Trophoblast cell (in vitro differentiated cells and primary cell): ENCODE measurements at regions not wholly inside any gene's neighbourhood (a gene's known extent, or its start where the extent isn't known, plus 50 kb on each side); places are given as distances from the start of the nearest gene placed in this dataset.

Experiments
- DNase-seq, 2 donors: peaks; one replicate each; pipeline ENCODE4 v3.0.0-alpha.2; 2016
- H2AFZ ChIP-seq: 2 replicates; pipeline ENCODE4 v1.6.1; 2013; ENCODE audit warnings: low read length, moderate library complexity, mild to moderate bottlenecking; ENCODE audit not compliant: insufficient read depth, poor library complexity
- H2AK5ac ChIP-seq: 2 replicates; pipeline ENCODE4 v1.6.1; 2013; ENCODE audit warnings: mild to moderate bottlenecking, low read length
- H2BK120ac ChIP-seq: 2 replicates; pipeline ENCODE4 v1.6.1; 2013; ENCODE audit warnings: low read length, mild to moderate bottlenecking, moderate library complexity; ENCODE audit not compliant: insufficient read depth, poor library complexity
- H2BK12ac ChIP-seq: 2 replicates; pipeline ENCODE4 v1.6.1; 2013; ENCODE audit warnings: mild to moderate bottlenecking, low read length, moderate library complexity
- H2BK5ac ChIP-seq: 2 replicates; pipeline ENCODE4 v1.6.1; 2013; ENCODE audit warnings: low read length, low read depth, moderate library complexity, mild to moderate bottlenecking; ENCODE audit not compliant: poor library complexity
- H3K14ac ChIP-seq: 2 replicates; pipeline ENCODE4 v1.6.1; 2013; ENCODE audit warnings: mild to moderate bottlenecking, low read length
- H3K18ac ChIP-seq: 2 replicates; pipeline ENCODE4 v1.6.1; 2013; ENCODE audit warnings: mild to moderate bottlenecking, low read length
- H3K23ac ChIP-seq: 2 replicates; pipeline ENCODE4 v1.6.1; 2013; ENCODE audit warnings: low read length
- H3K27ac ChIP-seq: 2 replicates; pipeline ENCODE4 v1.5.1; 2013; ENCODE audit warnings: low read depth, mild to moderate bottlenecking, inconsistent platforms, low read length, moderate library complexity
- H3K27me3 ChIP-seq: 2 replicates; pipeline ENCODE4 v1.6.1; 2013; ENCODE audit warnings: inconsistent platforms, mild to moderate bottlenecking, low read length, moderate library complexity; ENCODE audit not compliant: insufficient read depth
- H3K36me3 ChIP-seq, 2 experiments: 1 replicate in 1 of 2; 2 replicates in 1 of 2; pipeline ENCODE4 v1.6.1; 2013; ENCODE audit warnings: low read length in 2 of 2, mild to moderate bottlenecking in 2 of 2, moderate library complexity in 1 of 2; ENCODE audit not compliant: insufficient read depth in 2 of 2, control insufficient read depth in 1 of 2
- H3K4ac ChIP-seq: 2 replicates; pipeline ENCODE4 v1.6.1; 2013; ENCODE audit warnings: low read depth, mild to moderate bottlenecking, low read length, moderate library complexity
- H3K4me1 ChIP-seq, 2 experiments: 1 replicate in 1 of 2; 2 replicates in 1 of 2; pipeline ENCODE4 v1.6.1; 2013; ENCODE audit warnings: low read length in 2 of 2, mild to moderate bottlenecking in 2 of 2, moderate library complexity in 1 of 2; ENCODE audit not compliant: insufficient read depth in 2 of 2, control insufficient read depth in 1 of 2
- H3K4me2 ChIP-seq: 2 replicates; pipeline ENCODE4 v1.6.1; 2013; ENCODE audit warnings: inconsistent platforms, mild to moderate bottlenecking, low read length, moderate library complexity
- H3K4me3 ChIP-seq: 2 replicates; pipeline ENCODE4 v1.5.1; 2013; ENCODE audit warnings: mild to moderate bottlenecking, low read depth, low read length, inconsistent platforms
- H3K79me1 ChIP-seq: one replicate; pipeline ENCODE4 v1.6.1; 2013; ENCODE audit warnings: low read length
- H3K79me2 ChIP-seq: 2 replicates; pipeline ENCODE4 v1.6.1; 2013; ENCODE audit warnings: low read length, mild to moderate bottlenecking; ENCODE audit not compliant: control insufficient read depth, insufficient read depth, poor library complexity
- H3K9ac ChIP-seq: 2 replicates; pipeline ENCODE4 v1.6.1; 2013; ENCODE audit warnings: mild to moderate bottlenecking, low read length
- H3K9me3 ChIP-seq: 2 replicates; pipeline ENCODE4 v1.6.1; 2013; ENCODE audit warnings: low read depth, mild to moderate bottlenecking, control low read depth, inconsistent platforms, low read length; ENCODE audit not compliant: insufficient read depth
- H4K12ac ChIP-seq: 2 replicates; pipeline ENCODE4 v1.6.1; 2013; ENCODE audit warnings: low read depth, mild to moderate bottlenecking, low read length, moderate library complexity
- H4K8ac ChIP-seq: 2 replicates; pipeline ENCODE4 v1.6.1; 2013; ENCODE audit warnings: low read depth, mild to moderate bottlenecking, low read length, moderate library complexity
- H4K91ac ChIP-seq: one replicate; pipeline ENCODE4 v1.6.1; 2013; ENCODE audit warnings: low read depth, mild to moderate bottlenecking, low read length, moderate library complexity
- WGBS: extraction: QIAGEN DNeasy Blood & Tissue Kit; methylation state at CpG from one replicate; pipeline ENCODE4 v1.1.7; 2013; ENCODE audit warnings: missing lambda C conversion rate; ENCODE audit not compliant: insufficient read length, insufficient coverage; ENCODE audit errors: extremely low coverage; 5-methylcytosine and 5-hydroxymethylcytosine counted together

DNA sequence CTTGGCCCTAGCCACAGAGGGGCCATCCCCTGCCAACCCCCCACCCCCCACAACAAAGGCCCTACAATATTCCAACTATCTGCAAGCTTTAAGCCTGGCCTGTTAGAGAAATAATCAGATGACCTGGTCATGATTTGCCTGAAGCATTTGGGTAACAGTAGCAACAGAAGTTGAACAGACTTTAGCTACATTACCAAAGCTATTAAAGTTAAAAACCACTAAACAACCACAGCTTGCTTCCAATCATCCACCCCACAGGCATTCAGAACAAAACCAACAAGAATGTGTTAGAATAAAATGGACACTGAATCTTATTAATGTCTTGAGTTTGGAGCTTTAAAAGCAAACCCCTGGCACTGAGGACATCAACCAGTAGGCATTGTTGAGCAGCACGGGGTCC lies 250.9 kb downstream of the LRFN2 start:
- Histone ChIP-seq H4K91ac (no peak overlapping the region), H3K4me2 (no peak overlapping the region), H4K12ac (no peak overlapping the region), H2BK12ac (no peak overlapping the region), H3K9me3 (peaks cover 2% of the 10 kb centered on the region), H3K36me3 (no peaks in the 10 kb centered on the region), H2AFZ (no peak overlapping the region), H3K9ac (no peak overlapping the region), H3K79me2 (no peaks in the 10 kb centered on the region), H3K27me3 (no peaks in the 10 kb centered on the region), H3K27ac (no peak overlapping the region), H3K14ac (no peak overlapping the region), H2AK5ac (no peak overlapping the region), H2BK5ac (no peak overlapping the region), H3K4ac (no peak overlapping the region), H3K18ac (no peak overlapping the region), H4K8ac (no peak overlapping the region), H2BK120ac (no peak overlapping the region), H3K4me1 (no peaks in the 10 kb centered on the region), H3K79me1 (no peaks in the 10 kb centered on the region), H3K4me3 (no peak overlapping the region), H3K23ac (no peak overlapping the region)
- WGBS: no CpG with 5 or more reads among the region's 1 CpG
- no peak for DNase-seq

- no peak overlapping the region for H2BK12ac ChIP-seq
- no peak overlapping the region for H2AFZ ChIP-seq
- no CpG with 5 or more reads among the region's 5 CpGs for WGBS
- no peak overlapping the region for H2BK120ac ChIP-seq
- no peak overlapping the region for H3K14ac ChIP-seq
- no peak overlapping the region for H3K4me2 ChIP-seq
- H3K36me3 ChIP-seq: no peaks in the 10 kb centered on the region
- no peak overlapping the region for H3K4ac ChIP-seq
- no peaks in the 10 kb centered on the region for H3K79me1 ChIP-seq
- H3K18ac ChIP-seq: no peak overlapping the region
- no peak overlapping the region for H3K9ac ChIP-seq
- H3K4me3 ChIP-seq: no peak overlapping the region
- H2BK5ac ChIP-seq: no peak overlapping the region
- H2AK5ac ChIP-seq: no peak overlapping the region
- no peak overlapping the region for H4K91ac ChIP-seq
- H3K4me1 ChIP-seq: no peaks in the 10 kb centered on the region
- no peak overlapping the region for H3K27ac ChIP-seq
- H3K23ac ChIP-seq: no peak overlapping the region
- no peak overlapping the region for H4K12ac ChIP-seq
- H3K27me3 ChIP-seq: no peaks in the 10 kb centered on the region
- no peak for DNase-seq
- no peak overlapping the region for H4K8ac ChIP-seq
- H3K79me2 ChIP-seq: no peaks in the 10 kb centered on the region
- H3K9me3 ChIP-seq: peaks cover 2% of the 10 kb centered on the region
These were observed 252.5 kb downstream of the LRFN2 start for GRCh38 chr6:40334496-40335270.

DNA sequence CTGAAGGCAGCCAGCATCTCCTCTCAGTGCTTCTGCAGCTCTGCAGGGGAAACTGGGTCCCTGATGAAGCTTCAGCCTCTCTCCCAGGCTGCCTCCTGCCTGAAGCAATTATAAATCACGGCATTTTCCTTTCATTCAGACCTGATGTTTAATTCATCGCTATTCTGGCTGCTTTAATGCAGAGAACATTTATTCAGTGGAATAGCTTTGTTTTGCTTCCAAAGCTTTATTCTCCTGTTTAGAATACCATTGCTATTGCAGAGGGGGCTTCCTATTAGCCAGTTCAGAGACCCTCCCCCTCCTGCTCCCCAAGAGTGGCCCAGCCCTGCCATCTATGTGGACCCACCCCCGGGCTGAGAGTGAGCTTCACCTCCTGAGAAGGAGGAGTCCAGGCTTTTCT lies 255.6 kb downstream of the LRFN2 start:
- H3K18ac ChIP-seq: no peak overlapping the region
- H2AFZ ChIP-seq: no peak overlapping the region
- no peak overlapping the region for H3K14ac ChIP-seq
- no peaks in the 10 kb centered on the region for H3K4me1 ChIP-seq
- H3K4me2 ChIP-seq: no peak overlapping the region
- no peak overlapping the region for H4K8ac ChIP-seq
- H2BK5ac ChIP-seq: no peak overlapping the region
- no peak overlapping the region for H3K4ac ChIP-seq
- no peak overlapping the region for H4K91ac ChIP-seq
- no peak overlapping the region for H2BK120ac ChIP-seq
- H4K12ac ChIP-seq: no peak overlapping the region
- no peak overlapping the region for H3K4me3 ChIP-seq
- no peak overlapping the region for H3K23ac ChIP-seq
- H3K9me3 ChIP-seq: peaks cover 2% of the 10 kb centered on the region
- H2BK12ac ChIP-seq: no peak overlapping the region
- no peak for DNase-seq
- no peaks in the 10 kb centered on the region for H3K27me3 ChIP-seq
- no CpG with 5 or more reads among the region's 3 CpGs for WGBS
- H2AK5ac ChIP-seq: no peak overlapping the region
- H3K79me1 ChIP-seq: no peaks in the 10 kb centered on the region
- no peak overlapping the region for H3K9ac ChIP-seq
- H3K36me3 ChIP-seq: no peaks in the 10 kb centered on the region
- no peaks in the 10 kb centered on the region for H3K79me2 ChIP-seq
- no peak overlapping the region for H3K27ac ChIP-seq

- Histone ChIP-seq H2BK5ac (no peak overlapping the region), H3K18ac (no peak overlapping the region), H2BK12ac (no peak overlapping the region), H4K12ac (no peak overlapping the region), H4K8ac (no peak overlapping the region), H3K79me2 (no peaks in the 10 kb centered on the region), H3K4me2 (no peak overlapping the region), H3K14ac (no peak overlapping the region), H3K4ac (no peak overlapping the region), H3K23ac (no peak overlapping the region), H4K91ac (no peak overlapping the region), H3K4me3 (no peak overlapping the region), H3K27me3 (no peaks in the 10 kb centered on the region), H3K9ac (no peak overlapping the region), H3K9me3 (no peaks in the 10 kb centered on the region), H2BK120ac (no peak overlapping the region), H3K79me1 (no peaks in the 10 kb centered on the region), H3K36me3 (no peaks in the 10 kb centered on the region), H3K27ac (no peak overlapping the region), H2AK5ac (no peak overlapping the region), H2AFZ (no peak overlapping the region), H3K4me1 (no peaks in the 10 kb centered on the region)
- DNase-seq: no peak
- no CpG with 5 or more reads among the region's 4 CpGs for WGBS
These were observed 256.9 kb downstream of the LRFN2 start for GRCh38 chr6:40330301-40330721.
